ENCODE measurements at regions not wholly inside any gene's neighbourhood (a gene's known extent, or its start where the extent isn't known, plus 50 kb on each side); places are given as distances from the start of the nearest gene placed in this dataset.
"Not testable (repeated sequence)": the region's sequence is repeated elsewhere in the genome, so short reads cannot be mapped to it uniquely, and the experiment has no call there.

- not testable (repeated sequence) for DNase-seq
Observed at GRCh38 chr12:34229033-34229432, 206.7 kb downstream of the ALG10 start.

DNA sequence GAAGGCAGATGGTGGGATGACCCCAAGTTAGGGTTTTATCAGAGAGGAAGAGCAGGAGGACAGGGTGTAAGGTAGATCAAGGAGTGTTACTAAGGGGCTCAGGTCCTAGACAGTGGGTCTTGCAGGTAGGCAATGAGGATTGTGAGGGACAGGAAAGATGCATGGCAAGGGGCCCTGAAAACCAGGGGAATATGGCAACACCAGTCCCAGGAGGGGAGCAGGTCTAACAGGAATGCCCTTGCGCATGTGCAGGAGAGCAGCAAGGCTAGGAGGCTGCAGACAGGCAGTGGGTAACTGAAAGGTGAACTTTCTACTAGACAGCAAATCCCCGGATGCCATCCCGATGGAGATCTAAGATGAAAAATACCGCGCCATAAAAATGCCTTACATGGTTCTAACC, 211.3 kb downstream of the ALG10 start:
- no peak for DNase-seq

DNA sequence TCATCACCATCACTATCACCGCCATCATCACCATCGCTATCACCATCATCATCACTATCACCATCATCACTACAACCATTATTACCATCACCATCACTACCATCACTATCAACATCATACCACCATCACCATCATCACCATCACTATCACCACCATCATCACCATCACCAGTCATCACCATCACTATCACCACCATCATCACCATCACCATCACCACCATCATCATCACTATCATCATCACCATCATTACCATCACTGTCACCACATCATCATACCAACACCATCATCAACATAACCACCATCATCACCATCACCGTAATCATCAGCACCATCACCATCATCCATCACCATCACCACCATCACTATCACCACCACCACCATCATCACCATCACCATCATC, 213.8 kb downstream of the ALG10 start:
- DNase-seq = no peak

- no peak for DNase-seq
Observed at GRCh38 chr12:34244608-34245007, 222.3 kb downstream of the ALG10 start.

DNA sequence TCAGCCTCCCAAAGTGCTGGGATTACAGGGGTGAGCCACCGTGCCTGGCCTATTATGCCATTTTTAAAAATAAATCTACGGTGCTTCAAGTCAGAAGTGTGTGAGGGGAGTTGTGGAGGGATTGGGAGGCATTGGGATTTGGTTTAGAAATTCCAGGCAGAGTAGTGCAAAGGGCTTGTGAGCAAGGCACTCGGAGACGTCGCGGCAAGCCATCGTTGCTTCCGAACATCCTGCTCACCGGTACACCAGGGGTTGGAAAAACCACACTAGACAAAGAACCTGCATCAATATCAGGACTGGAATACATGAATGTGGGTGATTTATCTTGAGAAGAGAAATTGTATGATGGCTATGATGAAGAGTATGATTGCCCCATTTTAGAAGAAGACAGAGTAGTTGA, 227.0 kb downstream of the ALG10 start:
- no peak for DNase-seq

DNA sequence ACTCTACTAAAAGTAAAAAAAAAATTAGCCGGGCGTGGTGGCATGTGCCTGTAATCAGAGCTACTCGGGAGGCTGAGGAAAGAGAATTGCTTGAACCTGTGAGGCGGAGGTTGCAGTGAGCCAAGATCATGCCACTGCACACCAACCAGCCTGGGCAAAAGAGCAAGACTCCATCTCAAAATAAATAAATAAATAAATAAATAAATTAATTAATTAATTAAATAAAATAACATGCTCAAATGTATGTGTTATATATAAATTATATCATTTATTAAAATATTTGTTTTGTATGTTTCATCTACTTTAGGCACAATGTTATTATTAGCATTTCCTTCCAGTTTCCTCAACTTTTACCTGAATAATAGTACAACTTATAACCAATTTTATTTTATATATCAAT, 229.6 kb downstream of the ALG10 start:
- DNase-seq = not testable (repeated sequence)

- no peak for DNase-seq
Observed at GRCh38 chr12:34253674-34254073, 231.4 kb downstream of the ALG10 start.

GRCh38 chr12:34257093-34257492, 234.8 kb downstream of the ALG10 start:
- no peak for DNase-seq

DNA sequence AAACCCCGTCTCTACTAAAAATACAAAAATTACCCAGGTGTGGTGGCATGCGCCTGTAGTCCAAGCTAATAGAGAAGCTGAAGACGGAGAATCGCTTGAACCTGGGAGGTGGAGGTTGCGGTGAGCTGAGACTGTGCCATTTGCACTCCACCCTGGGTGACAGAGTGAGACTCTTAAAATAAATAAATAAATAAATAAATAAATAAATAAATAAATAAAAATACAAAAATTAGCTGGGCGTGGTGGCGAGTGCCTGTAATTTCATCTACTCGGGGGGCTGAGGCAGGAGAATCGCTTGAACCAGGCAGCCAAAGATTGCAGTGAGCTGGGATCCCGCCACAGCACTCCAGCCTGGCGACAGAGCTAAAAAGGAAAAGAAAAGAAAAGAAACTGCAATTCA, 239.8 kb downstream of the ALG10 start:
- DNase-seq = not testable (repeated sequence)

- DNase-seq = no peak
Observed at GRCh38 chr12:34264110-34264509, 241.8 kb downstream of the ALG10 start.

DNA sequence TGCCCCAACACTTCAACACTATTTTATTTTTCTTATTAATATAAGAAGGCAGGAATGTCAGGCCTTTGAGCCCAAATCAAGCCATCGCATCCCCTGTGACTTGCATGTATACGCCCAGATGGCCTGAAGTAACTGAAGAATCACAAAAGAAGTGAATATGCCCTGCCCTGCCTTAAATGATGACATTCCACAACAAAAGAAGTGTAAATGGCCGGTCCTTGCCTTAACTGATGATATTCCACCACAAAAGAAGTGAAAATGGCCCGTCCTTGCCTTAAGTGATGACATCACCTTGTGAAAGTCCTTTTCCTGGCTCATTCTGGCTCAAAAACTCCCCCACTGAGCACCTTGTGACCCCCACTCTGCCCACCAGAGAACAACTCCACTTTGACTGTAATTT, 251.4 kb downstream of the ALG10 start:
- not testable (repeated sequence) for DNase-seq

DNA sequence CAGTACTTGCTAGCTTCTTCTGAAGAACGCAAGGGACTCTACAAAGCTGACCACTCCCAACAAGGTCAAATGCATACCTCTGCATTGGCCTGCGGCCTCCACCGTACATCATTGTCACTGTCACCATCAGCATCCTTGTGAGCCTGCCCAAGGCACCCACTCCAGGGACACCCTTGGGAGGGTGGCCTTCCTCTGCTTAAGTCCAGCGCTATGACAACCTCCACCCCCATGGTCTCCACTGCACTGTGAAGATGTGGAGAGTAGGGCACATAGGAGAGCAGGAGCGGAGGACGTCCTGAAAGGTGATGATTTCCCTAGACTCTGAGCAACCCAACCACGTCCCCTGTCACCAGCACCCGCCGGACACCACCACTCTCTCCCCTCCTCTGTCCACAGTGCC, 252.8 kb downstream of the ALG10 start:
- DNase-seq = no peak

- DNase-seq = no peak
Observed at GRCh38 chr12:34286483-34286882, 264.2 kb downstream of the ALG10 start.

DNA sequence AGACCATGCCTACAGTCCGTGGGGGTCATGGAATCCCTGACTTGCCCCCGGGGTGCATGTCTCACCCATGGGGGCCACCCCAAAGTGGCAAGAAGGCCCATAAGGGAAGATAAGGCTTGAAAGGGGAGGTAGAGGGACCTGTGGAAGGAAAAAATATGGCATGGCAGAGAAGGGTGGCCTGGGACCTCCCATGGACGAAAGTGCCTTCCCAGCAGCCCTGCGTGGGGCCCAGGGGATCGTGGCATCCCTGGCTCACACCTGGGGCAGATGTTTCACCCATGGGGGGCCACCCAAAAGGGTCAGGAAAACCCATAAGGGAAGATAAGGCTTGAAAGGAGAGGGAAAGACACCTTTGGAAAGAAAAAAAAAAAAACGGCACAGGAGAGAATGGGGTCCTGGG, 264.6 kb downstream of the ALG10 start:
- no peak for DNase-seq

GRCh38 chr12:34287437-34287836, 265.1 kb downstream of the ALG10 start:
- no peak for DNase-seq

DNA sequence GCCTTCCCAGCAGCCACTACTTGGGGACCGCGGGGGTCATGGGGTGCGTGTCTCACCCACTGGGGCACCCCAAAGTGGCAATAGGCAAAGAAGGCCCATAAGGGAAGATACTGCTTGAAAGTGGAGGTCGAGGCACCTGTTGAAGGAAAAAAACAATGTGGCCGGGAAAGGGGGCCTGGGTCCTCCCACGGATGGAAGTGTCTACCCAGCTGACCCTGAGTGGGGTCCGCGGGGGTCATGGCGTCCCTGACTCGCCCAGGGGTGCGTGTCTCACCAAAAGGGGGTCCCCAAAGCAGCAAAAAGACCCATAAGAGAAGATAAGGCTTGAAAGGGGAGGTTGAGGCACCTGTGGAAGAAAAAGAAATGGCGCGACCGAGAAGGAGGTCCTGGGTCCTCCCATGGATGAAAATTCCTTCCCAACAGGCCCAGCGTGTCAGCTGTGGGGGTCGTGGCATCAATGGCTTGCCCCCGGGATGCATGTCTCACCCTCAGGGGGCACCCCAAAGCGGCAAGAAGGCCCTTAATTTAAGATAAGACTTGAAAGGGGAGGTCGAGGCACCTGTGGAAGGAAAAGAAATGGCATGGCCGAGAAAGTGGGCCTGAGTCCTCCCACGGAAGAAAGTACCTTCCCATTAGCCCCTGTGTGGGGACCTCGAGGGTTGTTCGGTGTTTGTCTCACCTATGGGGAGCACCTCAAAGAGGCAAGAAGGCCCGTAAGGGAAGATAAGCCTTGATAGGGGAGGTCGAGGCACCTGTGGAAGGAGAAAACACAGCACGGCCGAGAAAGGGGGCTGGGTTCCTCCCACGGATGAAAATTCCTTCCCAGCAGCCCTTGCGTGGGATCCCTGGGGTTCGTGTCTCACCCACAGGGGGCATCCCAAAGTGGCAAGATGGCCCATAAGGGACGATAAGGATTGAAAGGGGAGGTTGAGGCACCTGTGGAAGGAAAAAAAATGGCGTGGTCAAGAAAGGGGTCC, 266.0 kb downstream of the ALG10 start:
- DNase-seq = no peak

GRCh38 chr12:34288963-34289345, 266.7 kb downstream of the ALG10 start:
- DNase-seq = no peak

DNA sequence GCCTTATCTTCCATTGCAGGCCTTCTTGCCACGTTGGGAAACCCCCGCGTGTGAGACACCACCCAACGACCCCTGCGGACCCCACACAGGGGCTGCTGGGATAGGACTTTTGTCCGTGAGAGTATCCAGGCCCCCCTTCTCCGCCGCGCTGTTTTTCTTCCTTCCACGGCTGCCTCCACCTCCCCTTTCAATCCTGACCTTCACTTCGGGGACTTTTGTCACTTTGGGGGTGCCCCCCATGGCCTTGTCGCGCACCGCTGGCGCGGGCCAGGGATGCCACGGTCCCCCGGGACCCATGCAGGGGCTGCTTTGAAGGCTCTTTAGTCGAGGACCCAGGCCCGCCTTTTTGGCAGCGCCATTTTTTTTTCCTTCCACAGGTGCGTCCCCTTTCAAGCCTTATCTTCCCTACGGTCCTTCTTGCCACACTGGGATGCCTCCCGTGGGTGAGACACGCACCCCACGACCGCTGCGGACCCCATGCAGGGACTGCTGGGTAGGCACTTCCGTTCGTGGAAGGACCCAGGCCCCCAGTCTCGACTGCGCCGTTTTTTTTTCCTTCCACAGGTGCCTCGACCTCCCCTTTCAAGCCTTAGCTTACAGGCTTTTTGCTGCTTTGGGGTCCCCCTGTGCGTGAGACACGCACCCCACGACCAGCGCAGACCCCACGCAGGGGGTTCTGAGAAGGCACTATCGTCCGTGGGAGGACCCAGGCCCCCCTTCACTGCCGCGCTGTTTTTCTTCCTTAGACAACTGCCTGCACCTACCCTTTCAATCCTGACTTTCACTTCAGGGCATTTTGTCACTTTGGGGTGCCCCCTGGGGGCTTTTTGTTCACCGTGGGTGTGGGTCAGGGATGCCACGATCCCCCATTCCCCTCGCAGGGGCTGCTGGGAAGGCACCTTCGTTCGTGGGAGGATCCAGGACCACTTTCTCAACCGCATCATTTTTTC, 267.4 kb downstream of the ALG10 start:
- DNase-seq = no peak

- no peak for DNase-seq
Observed at GRCh38 chr12:34290381-34290995, 268.2 kb downstream of the ALG10 start.

DNA sequence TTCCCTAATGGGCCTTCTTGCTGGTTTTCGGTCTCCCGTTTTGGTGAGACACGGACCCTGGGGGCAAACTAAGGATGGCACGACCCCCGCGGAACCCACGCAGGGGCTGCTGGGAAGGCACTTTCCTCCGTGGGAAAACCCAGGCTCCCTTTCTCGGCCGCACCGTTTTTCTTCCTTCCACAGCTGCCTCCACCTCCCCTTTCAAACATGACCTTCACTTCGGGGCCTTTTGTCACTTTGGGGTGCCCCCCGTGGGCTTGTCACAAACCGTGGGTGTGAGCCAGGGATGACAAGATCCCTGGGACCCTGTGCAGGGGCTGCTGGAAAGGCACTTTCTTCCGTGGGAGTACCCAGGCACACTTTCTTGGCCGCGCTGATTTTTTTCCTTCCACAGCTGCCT, 268.7 kb downstream of the ALG10 start:
- no peak for DNase-seq

DNA sequence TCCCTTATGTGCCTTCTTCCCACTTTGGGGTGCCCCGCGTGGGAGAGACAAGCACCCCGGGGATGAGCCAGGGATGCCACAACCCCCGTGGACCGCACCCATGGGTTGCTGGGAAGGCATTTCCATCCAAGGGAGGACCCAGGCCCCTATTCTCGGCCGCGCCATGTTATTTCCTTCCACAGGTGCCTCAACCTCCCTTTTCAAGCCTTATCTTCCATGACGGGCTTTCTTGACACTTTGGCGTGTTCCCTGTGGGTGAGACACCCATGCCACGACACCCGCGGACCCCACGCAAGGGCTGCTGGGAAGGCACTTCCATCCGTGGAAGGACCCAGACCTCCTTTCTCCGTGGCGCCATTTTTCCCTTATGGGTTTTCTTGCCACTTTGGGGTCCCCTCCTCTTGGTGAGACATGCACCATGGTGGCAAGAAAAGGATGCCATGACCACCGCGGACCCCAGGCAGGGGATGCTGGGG, 269.2 kb downstream of the ALG10 start:
- no peak for DNase-seq

DNA sequence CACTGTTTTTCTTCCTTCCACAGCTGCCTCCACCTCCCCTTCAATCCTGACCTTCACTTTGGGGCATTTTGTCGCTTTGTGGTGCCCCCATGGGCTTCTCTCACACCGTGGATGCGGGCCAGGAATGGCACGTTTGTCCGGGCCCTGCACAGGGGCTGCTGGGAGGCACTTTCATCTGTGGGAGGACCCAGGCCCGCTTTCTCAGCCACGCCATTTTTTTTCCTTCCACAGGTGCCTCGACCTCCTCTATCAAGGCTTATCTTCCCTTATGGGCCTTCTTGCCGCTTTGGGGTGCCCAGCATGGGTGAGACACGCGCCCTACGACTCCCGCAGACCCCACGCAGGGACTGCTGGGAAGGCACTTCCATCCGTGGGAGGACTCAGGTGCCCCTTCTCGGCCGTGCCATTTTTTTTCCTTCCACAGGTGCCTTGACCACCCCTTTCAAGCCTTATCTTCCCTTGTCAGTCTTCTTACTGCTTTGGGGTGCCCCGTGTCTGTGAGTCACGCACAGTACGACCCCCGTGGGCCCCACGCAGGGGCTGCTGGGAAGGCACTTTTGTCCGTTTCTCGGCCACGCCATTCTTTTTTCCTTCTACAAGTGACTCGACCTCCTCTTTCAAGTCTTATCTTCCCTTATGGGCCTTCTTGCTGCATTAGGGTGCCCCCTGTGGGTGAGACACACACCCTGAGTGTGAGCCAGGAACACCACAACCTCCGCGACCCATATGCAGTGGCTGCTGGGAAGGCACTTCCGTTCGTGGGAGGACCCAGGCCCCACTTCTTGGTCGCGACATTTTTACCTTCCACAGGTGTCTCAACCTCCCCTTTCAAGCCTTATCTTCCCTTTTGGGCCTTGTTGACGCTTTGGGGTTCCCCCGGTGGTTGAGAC, 270.7 kb downstream of the ALG10 start:
- DNase-seq = no peak

Measured in DMS 273 treated with DMSO at 0.1 percent for 48 hours (cell line).